Aorta (tissue), 5 donors: ENCODE measurements at regions not wholly inside any gene's neighbourhood (a gene's known extent, or its start where the extent isn't known, plus 50 kb on each side); places are given as distances from the start of the nearest gene placed in this dataset.

ENCODE experiments used
- ATAC-seq: fragments of 200-7000 bp; cut with Tn5 transposase; one replicate; pipeline ENCODE4 v1.9.1; 2022; ENCODE audit warnings: moderate library complexity; ENCODE audit not compliant: low FRiP score
- DNase-seq, 2 donors: peaks; one replicate each; pipeline ENCODE4 v3.0.0-alpha.2; 2020
- H3K27ac ChIP-seq, 2 donors: one replicate each; pipeline ENCODE4 v1.5.1; 2013; ENCODE audit warnings: low read length in 2 of 2, mild to moderate bottlenecking in 2 of 2, moderate library complexity in 2 of 2, control low read depth in 1 of 2, inconsistent platforms in 1 of 2, low read depth in 1 of 2
- H3K27me3 ChIP-seq, 2 donors: one replicate each; pipeline ENCODE4 v1.6.1; 2013; ENCODE audit warnings: control low read depth in 1 of 2, low read length in 1 of 2, mild to moderate bottlenecking in 1 of 2, moderate library complexity in 1 of 2; ENCODE audit not compliant: insufficient read depth in 2 of 2, control insufficient read depth in 1 of 2
- H3K36me3 ChIP-seq, 2 donors: one replicate each; pipeline ENCODE4 v1.6.1; 2013; ENCODE audit warnings: control low read depth in 1 of 2, low read length in 1 of 2, mild to moderate bottlenecking in 1 of 2; ENCODE audit not compliant: insufficient read depth in 2 of 2, control insufficient read depth in 1 of 2
- H3K4me1 ChIP-seq, 2 donors: one replicate each; pipeline ENCODE4 v1.6.1; 2013; ENCODE audit warnings: low read length in 2 of 2, control low read depth in 1 of 2, mild to moderate bottlenecking in 1 of 2, moderate library complexity in 1 of 2; ENCODE audit not compliant: insufficient read depth in 2 of 2, control insufficient read depth in 1 of 2
- H3K4me3 ChIP-seq, 2 donors: one replicate each; pipeline ENCODE4 v1.5.1; 2013; ENCODE audit warnings: low read length in 2 of 2, control low read depth in 1 of 2, mild to moderate bottlenecking in 1 of 2
- H3K9me3 ChIP-seq: one replicate; pipeline ENCODE4 v1.6.1; 2013; ENCODE audit warnings: mild to moderate bottlenecking, low read length; ENCODE audit not compliant: control insufficient read depth
- WGBS, 2 donors: extraction: QIAGEN DNeasy Blood & Tissue Kit; methylation state at CpG; one replicate each; pipeline ENCODE4 v1.1.7; 2013; 5-methylcytosine and 5-hydroxymethylcytosine counted together
- intact Hi-C, 2 donors: fragments of 100-400 bp; cut with DNase I; formaldehyde crosslinking; loops; one replicate each; pipeline versions ENCODE4 v1.14.2 to v1.15.0; 2022
- donor health status: healthy with polysubstance abuse.
- donor health status: Bipolar disorder and iron deficiency.
- donor health status: DM: no; HTN: no; CAD: no.
- donor health status: DM: no; HTN: no; CAD: no.
- donor health status: DM: yes; HTN: yes; CAD: no.

DNA sequence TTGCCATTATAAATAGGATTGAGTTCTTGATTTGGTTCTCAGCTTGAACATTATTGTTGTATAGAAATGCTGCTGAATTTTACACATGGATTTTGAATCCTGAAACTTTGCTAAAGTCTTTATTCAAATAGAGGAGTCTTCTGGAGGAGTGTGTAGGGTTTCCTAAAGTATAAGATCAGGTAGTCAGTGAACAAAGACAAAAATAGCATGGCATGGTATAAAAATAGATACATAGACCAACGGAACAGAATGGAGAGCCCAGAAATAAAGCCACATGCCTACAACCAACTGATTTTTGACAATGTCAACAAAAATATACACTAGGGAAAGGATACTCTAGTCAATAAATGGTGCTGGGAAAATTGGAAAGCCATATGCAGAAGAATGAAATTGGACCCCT, 740.1 kb downstream of the QKI start:
- H3K4me1 ChIP-seq: no peaks in the 10 kb centered on the region
- H3K27me3 ChIP-seq: no peaks in the 10 kb centered on the region
- ATAC-seq (no peak), DNase-seq (no peak)
- WGBS, 2 donors: 10 to 18% methylated on average over 1 of the region's 1 CpG
- no peak overlapping the region for H3K4me3 ChIP-seq
- H3K9me3 ChIP-seq: no peaks in the 10 kb centered on the region
- no peaks in the 10 kb centered on the region for H3K36me3 ChIP-seq
- intact Hi-C loops: no loop called here
- H3K27ac ChIP-seq: no peak overlapping the region

DNA sequence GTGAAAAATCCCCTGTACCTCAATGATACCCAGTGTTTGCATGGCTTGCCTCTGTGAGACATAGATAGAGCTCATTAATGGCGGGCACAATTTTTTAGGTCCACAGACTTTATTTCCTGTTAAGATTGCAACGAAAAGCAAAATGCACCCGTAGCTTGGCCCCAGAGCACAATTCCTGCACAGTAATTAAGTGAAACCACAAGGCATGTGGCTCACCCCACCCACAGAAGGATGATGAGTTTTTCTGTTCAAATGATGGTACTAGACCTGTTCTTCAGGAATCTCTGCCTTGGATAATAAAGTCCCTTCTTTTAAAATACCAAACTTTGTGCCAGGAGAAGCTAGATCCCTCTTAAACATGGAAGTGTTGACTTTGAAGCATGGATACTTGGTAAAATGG, 738.1 kb downstream of the QKI start:
- H3K27me3 ChIP-seq: no peaks in the 10 kb centered on the region
- ATAC-seq (no peak), DNase-seq (no peak)
- WGBS, 2 donors: 83 to 88% methylated on average over 3 of the region's 3 CpGs
- no peak overlapping the region for H3K4me3 ChIP-seq
- no peaks in the 10 kb centered on the region for H3K4me1 ChIP-seq
- no peak overlapping the region for H3K27ac ChIP-seq
- no peaks in the 10 kb centered on the region for H3K9me3 ChIP-seq
- intact Hi-C loops: no loop called here
- H3K36me3 ChIP-seq: no peaks in the 10 kb centered on the region

- 52 to 54% methylated on average over 19 of the region's 19 CpGs for WGBS, 2 donors
- Histone ChIP-seq H3K4me3 (no peak overlapping the region), H3K4me1 (no peaks in the 10 kb centered on the region), H3K36me3 (no peaks in the 10 kb centered on the region), H3K27me3 (no peaks in the 10 kb centered on the region), H3K9me3 (no peaks in the 10 kb centered on the region), H3K27ac (no peak overlapping the region)
- ATAC-seq: no peak
- DNase-seq: no peak
- intact Hi-C loops: no loop called here
Observed at GRCh38 chr6:164151161-164152120, 736.9 kb downstream of the QKI start.

GRCh38 chr6:164150232-164150631, 735.7 kb downstream of the QKI start:
- H3K27me3 ChIP-seq: no peaks in the 10 kb centered on the region
- H3K27ac ChIP-seq: no peak overlapping the region
- DNase-seq (no peak), ATAC-seq (no peak)
- H3K9me3 ChIP-seq: no peaks in the 10 kb centered on the region
- no peak overlapping the region for H3K4me3 ChIP-seq
- H3K36me3 ChIP-seq: no peaks in the 10 kb centered on the region
- intact Hi-C loops: no loop called here
- 95 to 96% methylated on average over 8 of the region's 8 CpGs for WGBS, 2 donors
- no peaks in the 10 kb centered on the region for H3K4me1 ChIP-seq

DNA sequence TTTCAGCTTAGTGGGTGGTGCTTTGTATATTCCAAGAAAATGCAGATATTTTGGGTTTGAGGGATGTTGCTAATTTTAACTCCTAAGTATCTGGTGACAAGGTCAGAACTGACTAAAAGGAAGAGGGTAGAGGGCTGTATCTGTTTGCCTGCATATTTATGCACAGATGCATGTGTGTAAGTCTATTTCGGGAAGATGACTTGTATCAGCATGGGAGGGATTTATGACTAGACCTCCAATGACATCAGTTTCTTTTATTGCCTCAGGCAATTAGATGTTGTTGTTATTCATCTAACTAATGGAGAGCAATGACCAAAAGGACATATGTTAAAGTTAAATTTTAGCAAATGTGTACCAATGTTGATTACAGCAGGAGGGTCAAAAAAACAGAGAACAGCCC, 734.3 kb downstream of the QKI start:
- H3K27ac ChIP-seq: no peak overlapping the region
- no peaks in the 10 kb centered on the region for H3K4me1 ChIP-seq
- H3K4me3 ChIP-seq: no peak overlapping the region
- 59 to 79% methylated on average over 1 of the region's 1 CpG for WGBS, 2 donors
- no peak for ATAC-seq
- DNase-seq: no peak
- no peaks in the 10 kb centered on the region for H3K27me3 ChIP-seq
- intact Hi-C loops: no loop called here
- H3K36me3 ChIP-seq: no peaks in the 10 kb centered on the region
- H3K9me3 ChIP-seq: no peaks in the 10 kb centered on the region

- Histone ChIP-seq H3K4me3 (no peak overlapping the region), H3K27ac (no peak overlapping the region), H3K4me1 (no peaks in the 10 kb centered on the region), H3K9me3 (no peaks in the 10 kb centered on the region), H3K36me3 (no peaks in the 10 kb centered on the region), H3K27me3 (no peaks in the 10 kb centered on the region)
- no peak for DNase-seq
- WGBS, 2 donors: 90 to 95% methylated on average over 13 of the region's 13 CpGs
- ATAC-seq: no peak
- intact Hi-C loops: no loop called here
Observed at GRCh38 chr6:164144316-164144715, 729.8 kb downstream of the QKI start.

GRCh38 chr6:164142322-164142721, 727.8 kb downstream of the QKI start:
- Histone ChIP-seq H3K36me3 (no peaks in the 10 kb centered on the region), H3K4me1 (no peaks in the 10 kb centered on the region), H3K9me3 (no peaks in the 10 kb centered on the region), H3K27me3 (no peaks in the 10 kb centered on the region), H3K27ac (no peak overlapping the region), H3K4me3 (no peak overlapping the region)
- WGBS, 2 donors: 44 to 50% methylated on average over 5 of the region's 5 CpGs
- ATAC-seq: no peak
- intact Hi-C loops: no loop called here
- DNase-seq: no peak

DNA sequence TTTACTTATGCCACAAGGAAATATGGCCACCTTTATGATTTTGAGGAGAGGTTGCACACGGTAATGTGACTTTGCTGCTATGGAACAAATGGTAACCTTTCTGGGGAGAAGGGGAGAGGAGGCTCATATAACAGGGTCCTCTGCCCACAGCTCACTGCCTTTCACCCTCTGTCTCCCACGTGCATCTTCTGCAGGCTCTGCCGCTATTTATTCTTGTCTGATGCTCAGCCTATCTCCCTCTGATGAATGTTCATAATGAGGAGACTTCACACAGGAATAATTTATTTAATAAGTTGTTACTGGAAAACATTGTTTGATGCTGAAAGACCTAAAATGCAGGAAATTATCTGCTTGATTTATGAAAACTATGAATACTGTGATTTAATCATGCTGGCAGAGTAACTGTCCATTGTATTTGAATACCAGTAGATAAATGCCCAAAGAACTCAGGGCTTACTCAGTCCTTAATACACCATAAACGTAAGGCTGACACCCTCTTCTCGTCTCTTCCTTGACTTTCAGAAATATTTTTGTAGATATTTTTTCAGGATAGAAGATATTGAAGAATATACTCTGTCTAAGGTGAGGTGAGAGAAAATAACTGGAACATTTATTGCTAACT, 721.1 kb downstream of the QKI start:
- H3K9me3 ChIP-seq: no peaks in the 10 kb centered on the region
- no peak for ATAC-seq
- DNase-seq: no peak
- intact Hi-C loops: no loop called here
- H3K27me3 ChIP-seq: no peaks in the 10 kb centered on the region
- no peaks in the 10 kb centered on the region for H3K36me3 ChIP-seq
- H3K4me3 ChIP-seq: no peak overlapping the region
- 66 to 75% methylated on average over 5 of the region's 5 CpGs for WGBS, 2 donors
- no peak overlapping the region for H3K27ac ChIP-seq
- no peaks in the 10 kb centered on the region for H3K4me1 ChIP-seq

- WGBS, 2 donors: 28 to 29% methylated on average over 2 of the region's 2 CpGs
- ATAC-seq: no peak
- no peak overlapping the region for H3K27ac ChIP-seq
- H3K27me3 ChIP-seq: no peaks in the 10 kb centered on the region
- H3K4me3 ChIP-seq: no peak overlapping the region
- H3K4me1 ChIP-seq: no peaks in the 10 kb centered on the region
- no peak for DNase-seq
- H3K36me3 ChIP-seq: no peaks in the 10 kb centered on the region
- H3K9me3 ChIP-seq: peaks cover 2% of the 10 kb centered on the region
- intact Hi-C loops: no loop called here
Observed at GRCh38 chr6:164133095-164133494, 718.6 kb downstream of the QKI start.
